ENCODE measurements at regions not wholly inside any gene's neighbourhood (a gene's known extent, or its start where the extent isn't known, plus 50 kb on each side); places are given as distances from the start of the nearest gene placed in this dataset.
A peak's percentile ranks its signal among the peaks of the same experiment; 100 is the strongest.

GRCh38 chr5:21263361-21263760, 1275.4 kb upstream of the CDH18 start:
- no peak for DNase-seq (ENCODE audit: low read depth)
- no peak for TF ChIP-seq CTCF (conservative IDR thresholded peaks at IDR 0.05; ENCODE audit: control insufficient read depth, insufficient read depth, low read depth, low read length)

GRCh38 chr5:21254161-21254560, 1266.2 kb upstream of the CDH18 start:
- no peak for DNase-seq (ENCODE audit: low read depth)
- TF ChIP-seq CTCF (conservative IDR thresholded peaks at IDR 0.05; ENCODE audit: control insufficient read depth, insufficient read depth, low read depth, low read length) = no peak
- H3K4me3 ChIP-seq (ENCODE audit: control insufficient read depth, low read depth, low read length) = no peak overlapping the region

More at GRCh38 chr5:21263361-21263760, 1275.4 kb upstream of the CDH18 start:
- H3K4me3 ChIP-seq (ENCODE audit: control insufficient read depth, low read depth, low read length) = no peak overlapping the region

- TF ChIP-seq CTCF (conservative IDR thresholded peaks at IDR 0.05; ENCODE audit: control insufficient read depth, insufficient read depth, low read depth, low read length) = no peak
- no peak overlapping the region for H3K4me3 ChIP-seq (ENCODE audit: control insufficient read depth, low read depth, low read length)
- no peak for DNase-seq (ENCODE audit: low read depth)
Measured at GRCh38 chr5:21244982-21245381, 1257.0 kb upstream of the CDH18 start.

GRCh38 chr5:21238786-21239185, 1250.8 kb upstream of the CDH18 start:
- no peak for TF ChIP-seq CTCF (conservative IDR thresholded peaks at IDR 0.05; ENCODE audit: control insufficient read depth, insufficient read depth, low read depth, low read length)
- DNase-seq (ENCODE audit: low read depth) = no peak
- H3K4me3 ChIP-seq (ENCODE audit: control insufficient read depth, low read depth, low read length) = no peak overlapping the region

- no peak for TF ChIP-seq CTCF (conservative IDR thresholded peaks at IDR 0.05; ENCODE audit: control insufficient read depth, insufficient read depth, low read depth, low read length)
- no peak for DNase-seq (ENCODE audit: low read depth)
- no peak overlapping the region for H3K4me3 ChIP-seq (ENCODE audit: control insufficient read depth, low read depth, low read length)
Measured at GRCh38 chr5:21237461-21237860, 1249.5 kb upstream of the CDH18 start.

- no peak overlapping the region for H3K4me3 ChIP-seq (ENCODE audit: control insufficient read depth, low read depth, low read length)
- peak; percentile 0 for DNase-seq (ENCODE audit: low read depth)
- TF ChIP-seq CTCF (conservative IDR thresholded peaks at IDR 0.05; ENCODE audit: control insufficient read depth, insufficient read depth, low read depth, low read length) = no peak
Measured at GRCh38 chr5:21236971-21237427, 1249.0 kb upstream of the CDH18 start.

- TF ChIP-seq CTCF (conservative IDR thresholded peaks at IDR 0.05; ENCODE audit: control insufficient read depth, insufficient read depth, low read depth, low read length) = no peak
- no peak overlapping the region for H3K4me3 ChIP-seq (ENCODE audit: control insufficient read depth, low read depth, low read length)
- DNase-seq (ENCODE audit: low read depth) = no peak
Measured at GRCh38 chr5:21236104-21236503, 1248.1 kb upstream of the CDH18 start.
